GM23338 (cell line): ENCODE measurements at regions not wholly inside any gene's neighbourhood (a gene's known extent, or its start where the extent isn't known, plus 50 kb on each side); places are given as distances from the start of the nearest gene placed in this dataset.

Experiments used
- ATAC-seq: fragments of 200-7000 bp; cut with Tn5 transposase; 3 replicates; pipeline ENCODE4 v1.9.1; 2020
- DNase-seq: peaks from one replicate; pipeline ENCODE4 v3.0.0-alpha.2; 2015; ENCODE audit warnings: low spot score
- H2AFZ ChIP-seq: fragments of 200-600 bp; sonication (generic); 2 replicates; pipeline ENCODE4 v1.8.0; 2016; ENCODE audit warnings: antibody characterized with exemption, mild to moderate bottlenecking, moderate library complexity
- H3F3A ChIP-seq: fragments of 200-600 bp; sonication (generic); replicated peaks from 2 replicates; pipeline ENCODE4 v1.8.0; 2017; ENCODE audit warnings: antibody characterized with exemption, mixed run types, low read depth
- H3K27ac ChIP-seq: fragments of 200-600 bp; sonication (generic); 2 replicates; pipeline ENCODE4 v1.6.1; 2016; ENCODE audit warnings: low read depth
- H3K27me3 ChIP-seq: fragments of 200-600 bp; sonication (generic); 2 replicates; pipeline ENCODE4 v1.8.0; 2016; ENCODE audit warnings: mild to moderate bottlenecking, mixed run types, moderate library complexity; ENCODE audit not compliant: insufficient read depth
- H3K36me3 ChIP-seq: fragments of 200-600 bp; sonication (generic); 2 replicates; pipeline ENCODE4 v1.8.0; 2016; ENCODE audit warnings: mild to moderate bottlenecking; ENCODE audit not compliant: insufficient read depth
- H3K4me1 ChIP-seq: fragments of 200-600 bp; sonication (generic); 2 replicates; pipeline ENCODE4 v1.8.0; 2016; ENCODE audit warnings: mild to moderate bottlenecking, moderate library complexity; ENCODE audit not compliant: insufficient read depth
- H3K4me2 ChIP-seq: fragments of 200-600 bp; sonication (generic); 2 replicates; pipeline ENCODE4 v1.7.1; 2017; ENCODE audit warnings: mixed run types
- H3K4me3 ChIP-seq: fragments of 200-600 bp; sonication (generic); 2 replicates; pipeline ENCODE4 v1.6.1; 2016; ENCODE audit warnings: mixed run types
- H3K79me2 ChIP-seq: fragments of 200-600 bp; sonication (generic); replicated peaks from 2 replicates; pipeline ENCODE4 v1.8.0; 2017; ENCODE audit warnings: mild to moderate bottlenecking; ENCODE audit not compliant: insufficient read depth
- H3K9me2 ChIP-seq: fragments of 200-600 bp; sonication (generic); 2 replicates; pipeline ENCODE4 v1.8.0; 2017; ENCODE audit not compliant: insufficient read depth
- H4K20me1 ChIP-seq: fragments of 200-600 bp; sonication (generic); replicated peaks from 2 replicates; pipeline ENCODE4 v1.8.0; 2017; ENCODE audit warnings: mild to moderate bottlenecking; ENCODE audit not compliant: insufficient read depth
- H3K27ac Mint-ChIP-seq: 2 replicates; pipeline ENCODE4 v1.8.0; 2020; ENCODE audit warnings: inconsistent platforms, mild to moderate bottlenecking, moderate library complexity, mixed read lengths
- H3K27me3 Mint-ChIP-seq: 3 replicates; pipeline ENCODE4 v1.8.0; 2022; ENCODE audit warnings: low read depth, mild to moderate bottlenecking, moderate library complexity, mixed read lengths, inconsistent platforms; ENCODE audit not compliant: insufficient read depth, poor library complexity
- H3K36me3 Mint-ChIP-seq: 3 replicates; pipeline ENCODE4 v1.8.0; 2021; ENCODE audit warnings: low read depth, mild to moderate bottlenecking, inconsistent platforms, moderate library complexity, mixed read lengths
- H3K4me1 Mint-ChIP-seq: 3 replicates; pipeline ENCODE4 v1.8.0; 2020; ENCODE audit warnings: mild to moderate bottlenecking, inconsistent platforms, mixed read lengths
- H3K4me3 Mint-ChIP-seq: 3 replicates; pipeline ENCODE4 v1.8.0; 2021; ENCODE audit warnings: moderate library complexity, mild to moderate bottlenecking, inconsistent platforms, mixed read lengths
- H3K9me3 Mint-ChIP-seq: 3 replicates; pipeline ENCODE4 v1.8.0; 2020; ENCODE audit warnings: moderate library complexity, mild to moderate bottlenecking, inconsistent platforms, mixed read lengths
- CREB1 ChIP-seq: fragments of 250-450 bp; sonication (Bioruptor Pico); IDR thresholded peaks from 2 replicates; pipeline ENCODE4 v1.5.0; 2020; ENCODE audit warnings: low read depth, mild to moderate bottlenecking, moderate library complexity
- CTCF ChIP-seq, 2 experiments: fragments of 200-600 bp in 1 of 2; sonication (generic) in 1 of 2; conservative IDR thresholded peaks; 2 replicates each; pipeline versions ENCODE4 v1.5.1 to v1.6.1; 2016 to 2017; ENCODE audit warnings: antibody characterized with exemption in 2 of 2, low read depth in 2 of 2, mild to moderate bottlenecking in 2 of 2, moderate library complexity in 1 of 2
- ETS1 ChIP-seq: IDR thresholded peaks from 2 replicates; pipeline ENCODE4 v1.6.1; 2016; ENCODE audit warnings: antibody characterized with exemption
- JUNB ChIP-seq: IDR thresholded peaks from one replicate; pipeline ENCODE4 v1.6.1; 2016; ENCODE audit warnings: antibody characterized with exemption; ENCODE audit not compliant: unreplicated experiment
- NANOG ChIP-seq: IDR thresholded peaks from 2 replicates; pipeline ENCODE4 v1.6.1; 2016; ENCODE audit warnings: antibody characterized with exemption, borderline replicate concordance
- POLR2AphosphoS5 ChIP-seq: IDR thresholded peaks from 2 replicates; pipeline ENCODE4 v1.6.1; 2016; ENCODE audit warnings: antibody characterized with exemption, low read depth
- REST ChIP-seq: IDR thresholded peaks from one replicate; pipeline ENCODE4 v1.6.1; 2018; ENCODE audit warnings: antibody characterized with exemption; ENCODE audit not compliant: unreplicated experiment
- STAT1 ChIP-seq: IDR thresholded peaks from one replicate; pipeline ENCODE4 v1.6.1; 2016; ENCODE audit warnings: antibody characterized with exemption; ENCODE audit not compliant: unreplicated experiment
- ZNF331 ChIP-seq: fragments of 250-450 bp; sonication (Bioruptor Pico); IDR thresholded peaks from 2 replicates; pipeline ENCODE4 v1.5.0; 2020; ENCODE audit warnings: low read depth, mild to moderate bottlenecking, moderate library complexity

- TF ChIP-seq CTCF (conservative IDR thresholded peaks at IDR 0.05; ENCODE audit: low read depth in 2 of 2), result no peak
- TF ChIP-seq REST, result no peak
- no peak for TF ChIP-seq CREB1 (CRISPR knock-in tag)
- no peak for TF ChIP-seq ETS1
- no peak for TF ChIP-seq ZNF331
These were observed 371.8 kb upstream of the GCFC2 start (continued) for GRCh38 chr2:76082509-76082908.

GRCh38 chr2:76080154-76080553 lies 369.4 kb upstream of the GCFC2 start:
- Histone ChIP-seq H3K4me3 (no peak overlapping the region), H3F3A (no peaks in the 10 kb centered on the region), H3K4me1 (peaks cover 13% of the 10 kb centered on the region; the same call in 1 of the 2 replicates), H3K27me3 (no peaks in the 10 kb centered on the region), H4K20me1 (no peaks in the 10 kb centered on the region), H3K9me2 (no peaks in the 10 kb centered on the region), H3K27ac (no peak overlapping the region), H3K36me3 (no peaks in the 10 kb centered on the region), H2AFZ (no peak overlapping the region), H3K79me2 (no peaks in the 10 kb centered on the region), H3K4me2 (no peak overlapping the region)
- DNase-seq, result peak; percentile 47
- H3K27me3 Mint-ChIP-seq, result no peaks in the 10 kb centered on the region
- no peaks in the 10 kb centered on the region for H3K9me3 Mint-ChIP-seq
- TF ChIP-seq JUNB (no peak), NANOG (no peak), CTCF (conservative IDR thresholded peaks at IDR 0.05; ENCODE audit: low read depth in 2 of 2) (peak; percentile 52 to 61), ETS1 (no peak), POLR2AphosphoS5 (no peak), STAT1 (no peak)
- no peak overlapping the region for H3K4me3 Mint-ChIP-seq
- ATAC-seq, result peak; percentile 90
- H3K27ac Mint-ChIP-seq, result no peak overlapping the region
- H3K4me1 Mint-ChIP-seq, result peaks cover 8% of the 10 kb centered on the region
- H3K36me3 Mint-ChIP-seq, result no peaks in the 10 kb centered on the region
